SIG-M5 (cell line): ENCODE measurements at regions not wholly inside any gene's neighbourhood (a gene's known extent, or its start where the extent isn't known, plus 50 kb on each side); places are given as distances from the start of the nearest gene placed in this dataset.
"Not testable (repeated sequence)": the region's sequence is repeated elsewhere in the genome, so short reads cannot be mapped to it uniquely, and the experiment has no call there.

Experiments used
- DNase-seq: peaks from one replicate; lab custom pipeline; 2025; lab: John Stamatoyannopoulos, UW

DNA sequence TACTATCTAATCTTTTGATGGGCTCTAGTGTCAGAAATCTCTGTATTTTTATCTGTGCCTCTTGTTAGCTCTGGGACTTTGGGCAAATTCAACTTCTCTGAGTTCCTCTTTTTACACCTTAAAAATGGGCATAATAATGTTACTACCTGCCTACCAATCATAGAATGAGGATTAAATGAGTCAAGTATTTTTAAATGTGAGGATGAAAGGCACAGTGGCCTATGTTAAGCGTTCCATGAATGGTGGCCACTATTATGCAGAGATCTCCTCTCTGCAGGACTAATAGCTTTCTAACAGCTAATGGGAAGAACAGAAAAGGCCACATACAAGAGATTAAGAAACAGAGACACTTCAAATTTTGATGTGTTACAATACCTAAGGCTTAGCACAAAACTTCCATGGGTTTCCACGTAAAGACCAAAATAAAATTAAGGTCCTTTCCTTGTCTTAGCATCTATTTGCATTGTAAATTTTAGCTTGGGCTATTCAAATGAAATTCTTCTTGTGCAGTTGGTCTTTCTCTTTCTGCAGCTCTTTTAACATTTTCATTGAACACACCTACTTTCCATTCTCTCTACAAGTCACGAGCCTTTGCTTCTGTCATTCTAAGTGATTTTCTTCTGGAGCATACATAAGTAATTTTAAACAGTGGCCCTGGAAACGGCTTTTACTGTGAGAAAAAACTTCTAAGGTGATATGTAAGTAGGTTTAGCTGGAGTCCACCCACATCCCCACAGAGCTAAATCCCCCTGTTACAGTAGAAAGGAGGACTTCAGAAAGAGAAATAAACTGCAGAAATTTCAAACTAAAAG, 117.9 kb upstream of the MED14 start:
- DNase-seq, result no peak

DNA sequence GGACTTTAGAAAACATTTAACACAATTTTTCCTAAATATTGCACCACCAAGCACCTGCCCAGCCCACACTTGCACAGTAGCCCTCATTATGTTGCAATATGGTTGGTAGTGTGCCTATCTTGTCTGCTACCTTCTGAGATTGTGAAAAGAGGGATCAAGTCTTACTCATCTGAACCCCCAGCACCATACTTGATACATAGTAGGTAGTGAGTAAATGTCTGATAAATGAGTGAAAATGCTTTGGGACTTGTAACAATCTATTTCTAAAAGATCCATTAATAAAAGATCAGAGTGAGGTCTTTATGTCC, 118.4 kb upstream of the MED14 start:
- no peak for DNase-seq

DNA sequence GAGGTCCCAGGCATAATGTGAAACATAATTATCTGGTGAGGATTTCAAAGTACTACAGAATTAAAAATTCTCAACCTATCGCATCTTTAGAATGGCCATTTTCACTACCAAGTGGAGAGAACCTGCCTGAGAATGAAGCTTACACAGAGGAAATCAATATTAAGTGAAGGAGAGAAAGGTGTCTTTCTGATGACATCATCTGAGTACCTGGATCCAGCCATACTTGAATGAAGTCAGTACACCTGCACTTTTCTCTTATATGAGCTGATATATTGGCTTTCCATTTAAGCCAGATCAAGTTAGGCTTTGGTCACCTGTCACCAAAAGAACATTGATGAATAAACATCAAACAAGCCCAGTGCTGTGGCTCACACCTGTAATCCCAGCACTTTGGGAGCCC, 118.9 kb upstream of the MED14 start:
- no peak for DNase-seq

DNA sequence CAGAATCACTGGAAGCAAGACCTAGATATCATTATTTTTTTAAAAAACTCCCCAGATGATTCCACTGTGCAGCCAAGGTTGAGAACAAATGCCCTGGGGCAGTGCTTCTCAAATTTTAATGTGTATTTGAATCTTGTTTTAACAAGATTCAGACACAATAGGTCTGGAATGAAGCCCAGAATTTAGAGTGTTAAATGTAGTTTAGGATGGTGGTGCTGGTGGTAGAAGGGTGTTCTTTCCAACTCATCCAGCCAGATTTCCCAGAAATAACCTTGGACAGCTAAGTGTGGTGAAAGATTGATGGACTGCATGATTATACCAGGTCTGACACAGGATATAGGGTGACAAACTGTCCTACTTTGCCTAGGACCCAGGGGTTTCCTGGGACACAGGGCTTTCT, 120.1 kb upstream of the MED14 start:
- DNase-seq, result no peak

DNA sequence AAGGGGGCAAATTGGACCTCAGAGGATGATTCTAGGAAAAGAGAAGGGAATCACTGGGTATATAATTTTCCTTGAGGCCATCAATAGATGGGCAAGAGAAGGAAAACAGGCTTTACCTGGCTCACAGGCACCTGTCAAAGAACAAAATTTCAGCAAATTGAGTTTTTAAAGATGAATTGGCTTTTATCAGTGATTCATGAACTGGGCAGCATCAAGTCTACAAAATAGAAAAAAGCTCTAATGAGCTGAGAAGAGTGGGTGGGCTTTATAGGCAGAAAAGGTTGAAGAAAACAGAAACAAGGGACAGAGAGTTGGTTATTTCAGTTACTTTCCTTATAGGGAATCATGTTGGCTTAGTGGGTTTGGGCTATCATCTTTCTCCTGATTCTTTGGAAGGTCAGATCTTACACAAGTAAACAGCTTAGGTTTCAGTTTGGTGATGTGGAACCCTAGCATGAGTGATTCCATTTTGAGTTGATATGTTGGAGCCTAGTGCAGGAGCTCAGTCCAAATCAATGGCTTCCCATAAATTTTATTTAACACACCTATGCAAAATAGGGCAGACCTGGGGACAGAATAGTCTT, 120.7 kb upstream of the MED14 start:
- no peak for DNase-seq

DNA sequence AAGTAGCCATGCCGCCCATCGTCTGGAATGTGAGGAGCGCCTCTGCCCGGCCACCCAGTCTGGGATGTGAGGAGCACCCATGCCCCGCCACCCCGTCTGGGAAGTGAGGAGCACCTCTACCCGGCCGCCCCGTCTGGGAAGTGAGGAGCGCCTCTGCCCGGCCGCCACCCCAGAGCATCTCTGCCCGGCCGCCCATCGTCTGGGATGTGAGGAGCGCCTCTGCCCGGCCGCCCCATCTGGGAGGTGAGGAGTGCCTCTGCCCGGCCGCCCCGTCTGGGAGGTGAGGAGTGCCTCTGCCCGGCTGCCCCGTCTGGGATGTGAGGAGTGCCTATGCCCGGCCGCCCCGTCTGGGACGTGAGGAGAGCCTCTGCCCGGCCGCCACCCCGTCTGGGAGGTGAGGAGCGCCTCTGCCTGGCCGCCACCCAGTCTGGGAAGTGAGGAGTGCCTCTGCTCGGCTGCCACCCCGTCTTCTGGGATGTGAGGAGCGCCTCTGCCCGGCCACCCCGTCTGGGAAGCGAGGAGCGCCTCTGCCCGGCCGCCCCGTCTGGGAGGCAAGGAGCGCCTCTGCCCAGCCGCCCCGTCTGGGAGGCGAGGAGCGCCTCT, 126.7 kb upstream of the MED14 start:
- not testable (repeated sequence) for DNase-seq

DNA sequence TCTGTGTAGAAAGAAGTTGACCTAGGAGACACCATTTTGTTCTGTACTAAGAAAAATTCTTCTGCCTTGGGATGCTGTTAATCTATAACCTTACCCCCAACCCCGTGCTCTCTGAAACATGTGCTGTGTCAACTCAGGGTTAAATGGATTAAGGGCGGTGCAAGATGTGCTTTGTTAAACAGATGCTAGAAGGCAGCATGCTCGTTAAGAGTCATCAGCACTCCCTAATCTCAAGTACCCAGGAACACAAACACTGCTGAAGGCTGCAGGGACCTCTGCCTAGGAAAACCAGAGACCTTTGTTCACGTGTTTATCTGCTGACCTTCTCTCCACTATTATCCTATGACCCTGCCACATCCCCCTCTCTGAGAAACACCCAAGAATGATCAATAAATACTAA, 127.9 kb upstream of the MED14 start:
- DNase-seq, result not testable (repeated sequence)

DNA sequence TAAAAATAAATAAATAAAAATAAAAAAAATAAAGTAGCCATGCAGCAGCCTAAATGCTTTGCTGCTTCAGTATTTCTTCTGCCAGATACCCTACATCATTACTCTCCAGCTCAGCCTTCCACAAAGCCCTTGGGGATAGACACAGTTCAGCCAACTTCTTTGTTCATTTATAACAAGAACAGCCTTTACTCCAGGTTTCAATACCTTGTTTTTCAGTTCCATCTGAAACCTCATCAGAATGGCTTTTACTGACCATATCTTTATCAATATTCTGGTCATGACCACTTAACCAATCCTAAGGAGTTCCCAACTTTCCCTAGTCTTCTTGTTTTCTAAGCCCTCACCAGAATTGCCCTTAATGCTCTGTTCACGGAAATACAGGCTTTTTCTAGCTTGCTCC, 128.3 kb upstream of the MED14 start:
- DNase-seq, result no peak

DNA sequence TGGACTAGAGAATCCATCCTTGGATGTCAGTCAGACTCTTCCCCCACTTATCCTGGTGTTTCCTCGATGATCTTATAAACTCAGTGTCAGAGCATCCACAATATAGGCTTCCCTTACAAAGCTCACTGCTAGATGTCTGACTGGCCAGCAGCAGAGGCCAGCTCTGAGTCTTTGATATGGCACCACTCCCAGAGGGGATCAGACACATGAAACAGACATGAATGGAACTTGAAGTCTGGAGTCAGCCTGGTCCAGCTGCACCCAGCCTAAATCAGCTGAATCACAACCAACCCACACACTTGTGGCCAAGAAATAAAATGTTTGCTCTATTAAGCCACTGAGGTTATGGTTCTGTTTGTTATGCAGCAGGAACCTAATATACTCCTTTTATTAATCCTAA, 129.6 kb upstream of the MED14 start:
- no peak for DNase-seq

DNA sequence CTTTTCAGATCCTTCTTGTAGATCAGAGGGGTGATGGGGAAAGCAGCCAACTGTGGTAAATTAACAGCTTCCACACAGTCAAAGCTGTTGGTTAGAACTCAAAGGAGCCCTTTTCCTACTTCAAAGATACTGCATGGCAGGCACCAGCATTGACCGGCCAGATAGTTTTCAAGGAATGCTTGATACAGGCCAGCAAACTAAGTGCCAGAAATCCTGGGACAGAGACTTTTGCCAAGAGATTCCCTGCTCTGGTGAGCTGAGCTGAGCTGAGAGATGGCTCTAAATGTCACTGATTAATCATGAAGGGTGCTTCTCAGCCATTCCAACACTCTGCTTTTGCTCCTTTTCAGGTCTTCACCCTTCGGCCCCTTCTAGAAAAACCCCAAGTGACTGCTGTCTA, 131.6 kb upstream of the MED14 start:
- DNase-seq, result no peak

DNA sequence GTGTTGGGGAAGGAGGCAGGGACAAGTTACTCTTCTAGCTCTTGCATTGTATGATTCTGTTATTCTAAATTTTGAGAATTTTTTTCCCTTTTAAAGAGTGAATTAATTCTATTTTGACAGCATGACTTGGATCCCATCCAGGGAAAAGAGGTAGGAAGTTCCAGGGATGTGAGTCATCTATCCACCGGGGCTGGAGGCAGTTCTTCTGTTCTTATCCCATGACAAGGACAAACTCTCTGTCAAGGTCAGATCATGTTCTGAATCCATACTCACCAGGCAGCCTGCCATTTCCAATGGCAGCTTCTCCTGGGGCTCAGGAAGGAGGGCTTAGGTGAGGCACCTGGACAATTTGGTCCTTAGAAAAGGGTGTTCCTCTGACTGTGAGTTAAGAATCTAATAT, 132.0 kb upstream of the MED14 start:
- no peak for DNase-seq

DNA sequence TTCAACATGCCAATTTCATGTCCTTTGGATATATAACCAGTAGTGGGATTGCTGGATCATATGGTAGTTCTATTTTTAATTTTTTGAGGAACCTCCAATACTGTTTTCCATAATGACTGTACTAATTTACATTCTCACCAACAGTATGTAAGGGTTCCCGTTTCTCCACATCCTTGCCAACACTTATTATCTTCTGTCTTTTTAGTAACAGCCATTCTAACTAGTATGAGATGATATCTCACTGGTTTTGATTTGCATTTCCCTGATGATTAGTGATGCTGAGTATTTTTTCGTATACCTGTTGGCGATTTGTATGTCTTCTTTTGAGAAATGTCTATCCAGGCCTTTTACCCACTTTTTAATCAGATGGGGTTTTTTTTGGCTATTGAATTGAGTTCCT, 133.5 kb upstream of the MED14 start:
- no peak for DNase-seq

DNA sequence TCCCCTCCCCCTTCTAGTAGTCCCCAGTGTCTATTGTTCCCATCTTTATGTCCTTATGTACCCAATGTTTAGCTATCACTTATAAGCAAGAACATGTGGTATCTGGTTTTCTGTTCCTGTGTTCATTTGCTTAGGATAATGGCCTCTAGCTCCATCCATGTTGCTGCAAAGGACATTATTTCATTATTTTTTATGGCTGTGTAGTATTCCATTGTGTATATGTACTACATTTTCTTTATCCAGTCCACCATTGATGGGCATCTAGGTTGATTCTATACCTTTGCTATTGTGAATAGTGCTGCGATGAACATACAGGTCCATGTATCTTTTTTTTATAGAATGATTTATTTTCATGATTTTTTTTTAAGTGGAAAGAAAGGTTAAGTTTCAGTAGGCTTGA, 135.6 kb upstream of the MED14 start:
- not testable (repeated sequence) for DNase-seq

DNA sequence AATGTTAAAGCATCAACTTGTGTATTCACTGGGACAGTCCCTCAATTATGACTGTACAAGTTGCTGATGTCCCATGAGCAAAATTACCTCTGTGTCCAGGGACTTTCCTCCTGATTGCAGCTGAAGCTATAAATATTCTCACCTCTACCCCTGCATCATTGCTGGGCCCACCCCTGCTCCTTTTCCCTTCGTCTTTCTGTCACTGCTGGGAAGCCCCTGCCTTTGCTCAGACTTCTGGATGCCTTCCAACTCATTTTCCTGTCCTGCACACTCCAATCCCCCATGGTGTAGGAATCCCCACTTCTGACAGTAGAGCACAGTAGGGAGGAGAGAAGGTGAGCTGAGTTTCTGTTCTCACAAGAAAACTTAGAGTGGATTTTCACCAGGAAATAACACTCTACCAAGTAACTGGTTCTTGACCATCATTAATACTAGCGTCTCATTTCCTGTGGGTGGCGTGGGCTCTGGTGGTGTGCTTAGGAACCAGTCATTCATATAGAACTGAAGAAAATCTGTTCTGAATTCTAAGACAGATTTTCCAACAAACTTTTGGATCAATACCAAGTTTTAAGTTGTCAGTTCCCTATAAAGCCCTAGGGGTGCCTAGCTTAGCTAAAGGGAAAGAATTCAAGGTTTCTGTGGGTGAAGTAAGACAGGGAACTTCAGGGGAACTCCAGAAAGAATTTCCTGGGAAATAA, 136.2 kb upstream of the MED14 start:
- DNase-seq, result no peak

DNA sequence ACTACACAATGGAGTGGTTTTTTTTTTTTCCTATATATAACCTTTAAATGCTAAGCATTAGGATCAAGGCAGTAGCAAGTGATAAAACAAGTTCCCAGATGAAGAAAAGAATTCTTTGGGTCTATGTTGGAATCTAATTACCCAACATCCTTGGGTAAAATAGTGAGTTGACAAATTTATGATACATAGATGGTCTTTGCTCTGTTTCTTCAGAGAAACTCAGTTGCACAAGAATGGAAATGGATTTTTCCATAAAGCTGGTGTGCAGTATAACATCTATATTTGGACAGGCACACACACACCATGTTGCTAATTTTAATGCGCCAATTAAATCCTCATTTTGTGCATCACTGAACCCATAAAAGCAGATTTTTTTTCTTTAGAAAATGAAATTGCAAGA, 137.0 kb upstream of the MED14 start:
- DNase-seq, result no peak

DNA sequence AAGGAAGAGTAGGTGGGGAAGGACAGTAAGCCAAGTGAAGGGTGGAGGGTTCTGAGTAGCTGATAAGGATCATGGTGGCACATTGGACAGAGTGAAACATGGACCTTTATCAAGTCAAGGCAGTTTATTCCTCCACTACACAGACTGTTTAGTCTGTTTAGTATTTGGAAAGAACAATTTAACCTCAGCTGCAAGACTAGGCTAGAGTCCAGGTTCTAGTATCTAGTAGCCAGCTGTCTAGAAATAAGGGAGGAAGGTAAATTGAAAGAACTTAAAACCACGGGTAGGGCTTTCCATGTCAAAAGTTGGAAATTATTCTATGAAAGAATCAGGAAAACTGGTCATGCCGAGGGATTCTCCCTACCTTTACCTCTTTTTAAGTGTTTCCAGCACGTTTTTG, 140.1 kb upstream of the MED14 start:
- DNase-seq, result no peak

DNA sequence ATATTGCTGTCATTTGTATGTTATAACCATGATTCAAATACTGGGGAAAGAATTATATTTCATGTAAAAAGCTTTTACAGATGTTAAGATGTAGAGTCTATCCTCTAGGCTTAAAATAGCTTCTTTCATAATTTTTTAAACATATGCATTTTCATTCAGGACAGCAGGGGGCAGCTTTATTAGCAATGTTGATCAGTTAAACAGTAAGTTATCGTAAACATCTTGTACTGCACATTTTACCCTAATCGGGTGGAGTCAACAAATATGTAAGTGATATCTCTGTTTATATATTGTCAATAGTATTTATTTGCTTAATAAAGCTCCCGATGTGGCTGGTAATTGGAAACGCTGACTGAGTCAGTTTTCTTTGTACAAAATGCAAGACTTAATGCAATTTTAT, 142.5 kb upstream of the MED14 start:
- DNase-seq, result no peak

DNA sequence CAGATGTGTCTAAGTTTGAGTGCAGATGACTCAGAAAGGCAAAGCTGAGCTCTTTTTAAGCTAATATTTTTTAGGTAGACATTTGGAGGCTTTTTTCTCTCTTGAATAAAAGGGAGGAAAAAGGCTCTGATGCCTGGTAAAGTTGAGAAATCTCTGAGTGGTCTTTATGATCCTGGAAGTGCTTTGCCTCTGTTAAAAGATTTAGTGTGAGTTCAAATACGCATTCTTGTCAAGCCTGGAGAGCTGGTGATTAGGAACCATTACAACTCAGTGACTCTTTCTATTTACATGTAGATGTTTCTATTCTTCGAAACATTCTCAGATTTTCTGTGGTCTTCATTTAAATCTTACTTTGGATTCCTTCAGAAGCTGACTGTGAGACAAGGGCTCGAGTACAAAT, 143.4 kb upstream of the MED14 start:
- no peak for DNase-seq

DNA sequence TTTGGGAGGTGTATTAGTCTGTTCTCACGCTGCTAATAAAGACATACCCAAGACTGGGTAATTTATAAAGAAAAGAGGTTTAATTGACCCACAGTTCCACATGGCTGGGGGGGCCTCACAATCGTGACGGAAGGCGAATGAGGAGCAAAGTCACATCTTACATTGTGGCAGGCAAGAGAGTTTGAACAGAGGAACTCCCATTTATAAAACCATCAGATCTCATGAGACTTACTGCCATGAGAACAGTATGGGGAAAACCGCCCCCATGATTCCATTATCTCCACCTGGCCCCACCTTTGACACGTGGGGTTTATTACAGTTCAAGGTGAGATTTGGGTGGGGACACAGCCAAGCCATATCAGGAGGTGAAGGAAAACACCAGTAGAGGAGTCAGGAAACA, 143.8 kb upstream of the MED14 start:
- not testable (repeated sequence) for DNase-seq

DNA sequence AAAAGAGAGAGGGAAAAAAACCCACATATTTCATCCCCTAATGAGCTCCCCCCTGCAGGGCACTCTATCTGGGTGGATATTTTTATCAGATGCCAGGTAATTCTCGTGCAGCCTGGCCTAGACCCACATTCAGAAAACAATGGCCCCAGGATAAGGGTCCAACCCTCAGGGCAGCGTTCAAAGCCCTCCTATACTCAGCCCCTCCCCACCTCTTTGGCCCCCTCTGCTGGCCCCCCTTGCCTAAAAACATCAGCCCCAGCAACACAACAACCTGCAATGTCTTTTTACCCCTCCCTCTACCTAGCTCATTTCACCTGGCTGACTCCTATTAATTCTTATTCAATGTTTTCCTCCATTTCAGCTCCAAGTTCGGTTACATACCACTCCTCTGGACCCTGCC, 145.4 kb upstream of the MED14 start:
- no peak for DNase-seq

DNA sequence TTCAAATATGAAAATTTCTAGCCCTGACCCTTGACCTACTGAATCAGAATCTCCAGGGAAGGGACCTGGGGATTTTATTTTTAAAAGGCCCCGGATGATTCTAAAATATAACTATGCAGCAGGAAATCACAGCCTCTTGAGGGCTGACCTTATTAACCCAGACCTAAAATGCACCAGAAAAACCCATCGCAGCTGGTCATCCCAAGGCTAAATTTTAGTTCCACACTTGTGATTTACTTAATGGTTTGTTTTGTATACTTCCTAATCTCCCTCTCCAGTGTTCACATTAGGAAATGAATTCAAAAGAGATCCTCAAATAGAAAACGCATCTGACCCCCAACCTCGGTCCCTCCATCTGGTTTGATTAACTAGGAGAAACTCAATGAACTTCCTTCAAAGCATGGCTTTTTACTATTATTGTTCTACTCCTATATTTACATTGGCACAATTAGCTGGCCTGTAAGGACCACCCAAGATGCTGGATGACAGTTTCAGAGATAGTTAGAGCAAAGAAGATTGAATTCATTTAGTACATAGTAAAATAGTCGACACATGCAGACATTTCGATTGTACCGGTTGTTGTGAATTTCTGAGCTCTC, 147.8 kb upstream of the MED14 start:
- DNase-seq, result no peak

DNA sequence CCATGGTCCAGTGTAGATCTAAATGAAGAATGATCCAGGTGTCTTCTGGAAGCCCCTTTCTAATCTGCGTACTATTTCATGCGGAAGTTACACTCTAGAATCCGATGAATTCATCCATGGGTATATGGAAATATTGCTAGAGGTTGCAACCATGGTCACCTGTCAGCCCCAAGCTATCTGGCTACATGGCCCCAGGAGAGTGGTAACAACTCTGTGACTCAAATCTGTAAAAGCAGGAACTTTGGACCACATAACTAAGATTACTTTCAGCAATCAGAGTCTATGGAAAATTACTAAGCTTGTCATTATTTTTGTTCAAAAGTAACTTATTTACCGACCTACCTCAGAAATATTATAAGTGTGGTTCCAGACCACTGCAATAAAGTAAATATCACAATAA, 150.6 kb upstream of the MED14 start:
- DNase-seq, result no peak

DNA sequence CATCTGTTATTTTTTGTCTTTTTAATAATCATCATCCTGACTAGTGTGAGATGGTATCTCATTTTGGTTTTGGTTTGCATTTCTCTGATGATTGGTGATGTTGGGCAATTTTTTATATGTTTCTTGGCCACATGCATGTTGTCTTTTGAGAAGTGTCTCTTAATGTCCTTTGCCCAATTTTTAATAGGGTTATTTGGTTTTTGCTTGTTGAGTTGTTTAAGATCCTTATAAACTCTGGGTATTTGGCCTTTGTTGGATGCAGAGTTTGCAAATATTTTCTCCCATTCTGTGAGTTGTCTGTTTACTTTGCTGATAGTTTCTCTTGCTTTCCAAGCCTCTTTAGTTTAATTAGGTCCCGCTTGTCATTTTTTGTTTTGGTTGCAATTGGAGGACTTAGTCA, 152.1 kb upstream of the MED14 start:
- DNase-seq, result no peak
